HepG2 (cell line): ENCODE measurements at regions not wholly inside any gene's neighbourhood (a gene's known extent, or its start where the extent isn't known, plus 50 kb on each side); places are given as distances from the start of the nearest gene placed in this dataset.

Source experiments
- ATAC-seq: fragments of 200-7000 bp; cut with Tn5 transposase; 3 replicates; pipeline ENCODE4 v1.9.1; 2020; ENCODE audit warnings: mild to moderate bottlenecking, moderate library complexity
- BruUV-seq: library from RNA; stranded (reverse); fragments of 400-500 nt; replicated peaks from 2 replicates; lab custom pipeline; 2021; lab: Mats Ljungman, UMichigan
- CTCF ChIA-PET: fragments of 300-600 bp; formaldehyde crosslinking; extraction: SDS; loops from one replicate; lab custom pipeline; 2021; ENCODE audit warnings: low total read pairs, inconsistent platforms, low intra/inter-chr PET ratio; lab: Yijun Ruan, JAX
- POLR2A ChIA-PET: fragments of 350-600 bp; sonication (Branson Sonifier 250); formaldehyde crosslinking; loops from one replicate; lab custom pipeline; 2020; ENCODE audit warnings: antibody characterized with exemption, inconsistent platforms; lab: Yijun Ruan, JAX
- DNase-seq: peaks from one replicate; pipeline ENCODE4 v3.0.0-alpha.2; 2015; ENCODE audit warnings: low spot score
- FAIRE-seq: peaks from 3 replicates; lab custom pipeline; 2011; peaks lifted over from hg19 to GRCh38; lab: Jason Lieb, UNC
- H2AFZ ChIP-seq: one replicate; pipeline ENCODE4 v1.6.1; 2011; ENCODE audit warnings: low read length, inconsistent platforms
- H3K27ac ChIP-seq: fragments of 300-600 bp; 3 replicates; pipeline ENCODE4 v1.8.0; 2011; ENCODE audit warnings: mixed run types, mild to moderate bottlenecking, mixed read lengths, low read length, inconsistent platforms; ENCODE audit not compliant: insufficient read depth; ENCODE audit errors: extremely low read length
- H3K27me3 ChIP-seq, 2 experiments: fragments of 200-600 bp in 1 of 2; 2 replicates in 1 of 2; 3 replicates in 1 of 2; pipeline versions ENCODE4 v1.6.0 to v1.8.0; 2011; ENCODE audit warnings: low read length in 2 of 2, mild to moderate bottlenecking in 2 of 2, moderate library complexity in 2 of 2, inconsistent platforms in 1 of 2; ENCODE audit not compliant: insufficient read depth in 2 of 2, control insufficient read depth in 1 of 2
- H3K36me3 ChIP-seq, 2 experiments: fragments of 200-600 bp in 1 of 2; replicated peaks in 1 of 2; 2 replicates in 1 of 2; 3 replicates in 1 of 2; pipeline versions ENCODE4 v1.5.1 to v1.8.0; 2011; ENCODE audit warnings: low read length in 2 of 2, inconsistent platforms in 1 of 2; ENCODE audit not compliant: insufficient read depth in 2 of 2, control insufficient read depth in 1 of 2
- H3K4me1 ChIP-seq: 2 replicates; pipeline ENCODE4 v1.5.1; 2012; ENCODE audit warnings: low read length, inconsistent platforms; ENCODE audit not compliant: insufficient read depth
- H3K4me2 ChIP-seq: 2 replicates; pipeline ENCODE4 v1.6.0; 2011; ENCODE audit warnings: low read depth, low read length, inconsistent platforms
- H3K4me3 ChIP-seq, 3 experiments: fragments of 200-600 bp in 1 of 3; sonication (generic), shearing (Covaris generic) in 1 of 3; replicated peaks in 1 of 3; 2 replicates each; pipeline ENCODE4 v1.5.1; 2011 to 2016; ENCODE audit warnings: low read length in 3 of 3, inconsistent platforms in 2 of 3, low read depth in 2 of 3, mild to moderate bottlenecking in 2 of 3, control low read depth in 1 of 3, mixed read lengths in 1 of 3; ENCODE audit not compliant: insufficient read depth in 1 of 3
- H3K79me2 ChIP-seq: one replicate; pipeline ENCODE4 v1.6.1; 2011; ENCODE audit warnings: low read length, inconsistent platforms; ENCODE audit not compliant: insufficient read depth
- H3K9ac ChIP-seq: 2 replicates; pipeline ENCODE4 v1.6.0; 2011; ENCODE audit warnings: mild to moderate bottlenecking, low read depth, low read length, inconsistent platforms; ENCODE audit not compliant: insufficient read depth
- H3K9me3 ChIP-seq: 2 replicates; pipeline ENCODE4 v1.5.1; 2012; ENCODE audit warnings: mild to moderate bottlenecking, low read length
- H4K20me1 ChIP-seq: 2 replicates; pipeline ENCODE4 v1.6.0; 2011; ENCODE audit warnings: inconsistent platforms, mild to moderate bottlenecking, low read length, moderate library complexity; ENCODE audit not compliant: insufficient read depth
- RBM39 ChIP-seq: fragments of 200-400 bp; formaldehyde crosslinking; IDR thresholded peaks from one replicate; pipeline ENCODE4 v1.6.1; 2018; ENCODE audit warnings: antibody characterized with exemption, mild to moderate bottlenecking, low read depth, low read length; ENCODE audit not compliant: poor library complexity, severe bottlenecking
- ZNF879 ChIP-seq: sonication (generic); formaldehyde crosslinking; IDR thresholded peaks from 2 replicates; pipeline ENCODE4 v1.8.1; 2023; ENCODE audit warnings: missing genetic modification reagents
- WGBS: methylation state at CpG from one replicate; pipeline ENCODE4 v1.1.6; 2017; ENCODE audit warnings: low lambda C conversion rate; 5-methylcytosine and 5-hydroxymethylcytosine counted together
- in situ Hi-C: cut with HindIII; loops from 2 replicates; pipeline ENCODE4 v1.10.0; 2017; ENCODE audit warnings: low pct_unique_long_range_greater_than_20kb; ENCODE audit not compliant: extremely low pct_ligation_motif_present
- intact Hi-C: fragments of 100-400 bp; cut with micrococcal nuclease; formaldehyde crosslinking; loops from one replicate; pipeline ENCODE4 v1.10.0; 2022; ENCODE audit not compliant: unreplicated experiment
- TF ChIP-seq, protein P1 (sequence below), 2 experiments: sonication (generic) in 1 of 2; formaldehyde crosslinking in 1 of 2; IDR thresholded peaks; 2 replicates each; pipeline versions ENCODE4 v1.4.0 to v1.6.1; 2018 to 2020; ENCODE audit warnings: missing genetic modification reagents in 2 of 2, borderline replicate concordance in 1 of 2, low read depth in 1 of 2, mild to moderate bottlenecking in 1 of 2, missing biosample characterization in 1 of 2
- TF ChIP-seq, protein P2 (sequence below): sonication (generic); formaldehyde crosslinking; IDR thresholded peaks from 2 replicates; pipeline ENCODE4 v1.5.1; 2020; ENCODE audit warnings: missing genetic modification reagents, mild to moderate bottlenecking, borderline replicate concordance
- TF ChIP-seq, protein P3 (sequence below): sonication (generic); formaldehyde crosslinking; IDR thresholded peaks from 2 replicates; pipeline ENCODE4 v1.5.1; 2020; ENCODE audit warnings: mild to moderate bottlenecking, missing genetic modification reagents

DNA sequence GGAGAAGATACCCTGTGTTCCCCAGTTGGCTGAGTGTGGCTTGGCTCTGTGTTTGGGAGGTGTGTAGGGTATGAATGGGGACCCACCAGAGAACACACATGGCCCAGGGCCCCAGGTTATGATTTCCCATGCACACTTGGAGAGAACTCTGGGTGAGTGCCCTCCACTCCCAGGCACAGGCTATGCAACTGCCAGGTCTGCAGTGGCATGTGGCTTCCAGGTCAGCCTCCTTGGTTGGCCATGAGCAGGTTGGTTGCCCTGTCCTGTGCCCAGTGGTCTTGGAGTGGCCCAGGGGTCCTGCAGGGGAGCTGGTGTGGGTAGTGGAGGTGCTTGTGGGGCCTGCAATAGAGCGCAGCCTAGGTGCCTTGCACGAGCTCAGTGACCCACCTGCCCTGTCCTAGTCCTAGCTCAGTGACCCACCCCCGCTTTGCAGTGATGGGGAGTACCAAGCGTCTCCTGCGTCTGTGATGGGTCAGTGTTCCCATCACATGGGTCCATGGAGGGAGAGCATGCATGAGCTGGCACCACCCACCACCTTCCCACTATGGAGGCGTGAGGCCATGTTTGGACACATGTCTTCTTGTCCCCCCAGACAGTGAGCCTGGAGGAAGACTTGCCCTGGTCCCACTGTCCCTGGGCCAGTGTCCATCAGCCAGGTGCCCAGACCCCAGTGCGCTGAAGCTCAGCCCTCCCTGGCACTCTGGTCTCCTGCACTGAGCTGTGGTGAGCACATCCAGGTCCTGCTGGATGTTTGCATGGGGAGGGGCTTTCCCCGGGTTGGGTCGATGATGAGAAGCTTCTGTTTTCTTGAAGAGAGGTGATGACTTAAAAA lies 217.3 kb downstream of the SNRPN start:
- no peaks in the 10 kb centered on the region for H4K20me1 ChIP-seq
- no peak for DNase-seq
- H3K4me1 ChIP-seq = no peaks in the 10 kb centered on the region
- FAIRE-seq = no peak
- TF ChIP-seq, protein P1, sequence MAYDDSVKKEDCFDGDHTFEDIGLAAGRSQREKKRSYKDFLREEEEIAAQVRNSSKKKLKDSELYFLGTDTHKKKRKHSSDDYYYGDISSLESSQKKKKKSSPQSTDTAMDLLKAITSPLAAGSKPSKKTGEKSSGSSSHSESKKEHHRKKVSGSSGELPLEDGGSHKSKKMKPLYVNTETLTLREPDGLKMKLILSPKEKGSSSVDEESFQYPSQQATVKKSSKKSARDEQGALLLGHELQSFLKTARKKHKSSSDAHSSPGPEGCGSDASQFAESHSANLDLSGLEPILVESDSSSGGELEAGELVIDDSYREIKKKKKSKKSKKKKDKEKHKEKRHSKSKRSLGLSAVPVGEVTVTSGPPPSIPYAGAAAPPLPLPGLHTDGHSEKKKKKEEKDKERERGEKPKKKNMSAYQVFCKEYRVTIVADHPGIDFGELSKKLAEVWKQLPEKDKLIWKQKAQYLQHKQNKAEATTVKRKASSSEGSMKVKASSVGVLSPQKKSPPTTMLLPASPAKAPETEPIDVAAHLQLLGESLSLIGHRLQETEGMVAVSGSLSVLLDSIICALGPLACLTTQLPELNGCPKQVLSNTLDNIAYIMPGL (CRISPR knock-in tag; IDR thresholded peaks at IDR 0.05; ENCODE audit: borderline replicate concordance in 1 of 2, low read depth in 1 of 2) = no peak
- TF ChIP-seq ZNF879 (no peak), RBM39 (no peak)
- TF ChIP-seq, protein P2, sequence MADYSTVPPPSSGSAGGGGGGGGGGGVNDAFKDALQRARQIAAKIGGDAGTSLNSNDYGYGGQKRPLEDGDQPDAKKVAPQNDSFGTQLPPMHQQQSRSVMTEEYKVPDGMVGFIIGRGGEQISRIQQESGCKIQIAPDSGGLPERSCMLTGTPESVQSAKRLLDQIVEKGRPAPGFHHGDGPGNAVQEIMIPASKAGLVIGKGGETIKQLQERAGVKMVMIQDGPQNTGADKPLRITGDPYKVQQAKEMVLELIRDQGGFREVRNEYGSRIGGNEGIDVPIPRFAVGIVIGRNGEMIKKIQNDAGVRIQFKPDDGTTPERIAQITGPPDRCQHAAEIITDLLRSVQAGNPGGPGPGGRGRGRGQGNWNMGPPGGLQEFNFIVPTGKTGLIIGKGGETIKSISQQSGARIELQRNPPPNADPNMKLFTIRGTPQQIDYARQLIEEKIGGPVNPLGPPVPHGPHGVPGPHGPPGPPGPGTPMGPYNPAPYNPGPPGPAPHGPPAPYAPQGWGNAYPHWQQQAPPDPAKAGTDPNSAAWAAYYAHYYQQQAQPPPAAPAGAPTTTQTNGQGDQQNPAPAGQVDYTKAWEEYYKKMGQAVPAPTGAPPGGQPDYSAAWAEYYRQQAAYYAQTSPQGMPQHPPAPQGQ (CRISPR knock-in tag) = no peak
- TF ChIP-seq, protein P3, sequence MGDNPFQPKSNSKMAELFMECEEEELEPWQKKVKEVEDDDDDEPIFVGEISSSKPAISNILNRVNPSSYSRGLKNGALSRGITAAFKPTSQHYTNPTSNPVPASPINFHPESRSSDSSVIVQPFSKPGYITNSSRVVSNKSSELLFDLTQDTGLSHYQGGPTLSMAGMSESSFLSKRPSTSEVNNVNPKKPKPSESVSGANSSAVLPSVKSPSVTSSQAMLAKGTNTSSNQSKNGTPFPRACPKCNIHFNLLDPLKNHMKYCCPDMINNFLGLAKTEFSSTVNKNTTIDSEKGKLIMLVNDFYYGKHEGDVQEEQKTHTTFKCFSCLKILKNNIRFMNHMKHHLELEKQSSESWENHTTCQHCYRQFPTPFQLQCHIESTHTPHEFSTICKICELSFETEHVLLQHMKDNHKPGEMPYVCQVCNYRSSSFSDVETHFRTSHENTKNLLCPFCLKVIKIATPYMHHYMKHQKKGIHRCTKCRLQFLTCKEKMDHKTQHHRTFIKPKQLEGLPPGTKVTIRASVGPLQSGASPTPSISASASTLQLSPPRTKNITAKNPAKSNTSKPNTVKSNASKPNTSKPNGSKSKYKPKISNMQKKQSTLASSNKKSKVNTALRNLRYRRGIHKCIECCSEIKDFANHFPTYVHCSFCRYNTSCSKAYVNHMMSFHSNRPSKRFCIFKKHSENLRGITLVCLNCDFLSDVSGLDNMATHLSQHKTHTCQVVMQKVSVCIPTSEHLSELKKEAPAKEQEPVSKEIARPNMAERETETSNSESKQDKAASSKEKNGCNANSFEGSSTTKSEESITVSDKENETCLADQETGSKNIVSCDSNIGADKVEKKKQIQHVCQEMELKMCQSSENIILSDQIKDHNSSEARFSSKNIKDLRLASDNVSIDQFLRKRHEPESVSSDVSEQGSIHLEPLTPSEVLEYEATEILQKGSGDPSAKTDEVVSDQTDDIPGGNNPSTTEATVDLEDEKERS (CRISPR knock-in tag) = no peak
- no peak overlapping the region for H3K9ac ChIP-seq
- in situ Hi-C loops = no loop called here
- no peak overlapping the region for H3K4me2 ChIP-seq
- H2AFZ ChIP-seq = no peak overlapping the region
- no peaks in the 10 kb centered on the region for H3K36me3 ChIP-seq
- H3K27me3 ChIP-seq = no peaks in the 10 kb centered on the region; a peak in 1 of 5 replicates
- ChIA-PET CTCF (no interaction called here), POLR2A (no interaction called here)
- H3K9me3 ChIP-seq = peaks cover 85% of the 10 kb centered on the region
- H3K79me2 ChIP-seq = no peaks in the 10 kb centered on the region
- BruUV-seq = no TSS peak
- H3K4me3 ChIP-seq = no peak overlapping the region
- no peak overlapping the region for H3K27ac ChIP-seq
- intact Hi-C loops = no loop called here
- no peak for ATAC-seq
- 30% methylated on average over 2 of the region's 9 CpGs for WGBS
